ENCODE measurements at regions not wholly inside any gene's neighbourhood (a gene's known extent, or its start where the extent isn't known, plus 50 kb on each side); places are given as distances from the start of the nearest gene placed in this dataset.
A peak's percentile ranks its signal among the peaks of the same experiment; 100 is the strongest.

DNA sequence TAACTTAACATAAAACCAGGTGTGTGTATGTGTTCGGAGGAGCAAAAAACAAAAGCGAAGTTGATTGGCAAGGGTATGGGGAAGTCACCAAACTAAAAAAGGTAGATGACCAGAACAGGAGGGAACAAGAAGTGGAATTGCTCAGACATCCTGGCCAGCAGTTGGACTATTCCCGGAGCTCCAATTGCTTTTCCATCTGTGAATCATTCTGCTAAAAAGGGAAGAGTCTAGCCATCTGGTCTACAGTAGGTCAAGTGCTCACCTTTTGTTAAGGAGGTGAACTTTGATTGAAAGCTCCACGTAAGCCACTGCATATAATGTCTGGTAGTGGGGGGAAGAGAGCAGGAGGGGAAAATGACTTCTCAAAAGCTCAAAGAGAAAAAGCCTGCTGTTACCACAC, 50.0 kb upstream of the BET1 start:
- DNase-seq (ENCODE audit: low spot score in 2 of 2) (no peak), FAIRE-seq (no peak)

DNA sequence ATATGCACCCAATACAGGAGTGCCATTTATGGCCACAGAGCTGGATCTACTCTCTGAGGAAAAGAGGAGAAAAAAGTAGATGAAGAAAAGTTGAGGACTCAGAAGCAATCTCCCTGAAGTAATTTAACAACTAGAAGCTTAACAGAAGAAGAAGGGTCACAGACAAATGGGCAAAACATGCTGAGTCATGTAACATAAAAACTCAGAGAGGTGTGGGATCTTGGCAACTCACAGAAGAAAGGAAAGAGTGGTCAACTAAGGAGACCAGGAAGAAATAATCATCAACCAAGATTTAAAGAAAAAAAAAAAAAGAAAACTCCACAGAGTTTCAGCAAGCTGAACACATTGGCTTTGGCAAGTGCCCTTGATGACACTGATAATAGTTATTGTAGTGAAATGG, 51.8 kb upstream of the BET1 start:
- FAIRE-seq (no peak), DNase-seq (ENCODE audit: low spot score in 2 of 2) (no peak)

DNA sequence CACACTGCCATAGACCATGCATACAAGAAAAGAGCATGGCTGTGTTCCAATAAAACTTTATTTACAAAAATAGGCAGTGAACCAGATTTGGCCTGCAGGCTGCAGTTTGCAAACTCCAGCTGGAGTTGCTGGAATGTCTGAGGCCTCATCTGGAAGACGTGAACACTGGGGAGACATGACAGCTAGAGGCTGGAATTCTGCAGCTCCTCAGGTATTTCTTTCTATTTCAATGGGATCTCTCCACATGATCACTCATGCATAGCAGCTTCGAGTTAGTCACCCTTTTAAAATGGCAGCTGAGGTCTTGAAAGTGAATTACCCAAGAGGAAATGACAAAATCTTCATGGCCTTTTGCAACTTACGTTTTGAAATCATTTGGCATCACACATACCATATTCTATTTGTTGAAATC, 52.6 kb upstream of the BET1 start:
- DNase-seq (ENCODE audit: low spot score in 2 of 2) = no peak
- FAIRE-seq = no peak

DNA sequence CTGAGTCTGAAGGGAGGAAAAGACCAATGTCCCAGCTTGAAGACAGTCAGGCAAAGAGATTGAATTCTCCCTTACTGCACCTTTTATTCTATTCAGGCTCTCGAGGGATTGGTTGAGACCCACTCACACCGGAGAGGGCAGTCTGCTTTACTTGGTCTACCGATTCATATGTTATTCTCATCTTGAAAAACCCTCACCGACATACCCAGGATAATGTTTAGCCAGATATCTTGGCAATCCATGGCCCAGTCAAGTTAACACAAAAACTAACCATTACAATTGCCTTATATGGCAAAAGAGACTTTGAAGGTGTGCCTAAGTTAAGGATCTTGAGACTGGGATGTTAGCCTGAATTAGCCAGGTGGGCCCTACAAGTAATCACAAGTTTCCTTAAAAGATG, 53.8 kb upstream of the BET1 start:
- FAIRE-seq = no peak
- DNase-seq (ENCODE audit: low spot score in 2 of 2) = no peak

DNA sequence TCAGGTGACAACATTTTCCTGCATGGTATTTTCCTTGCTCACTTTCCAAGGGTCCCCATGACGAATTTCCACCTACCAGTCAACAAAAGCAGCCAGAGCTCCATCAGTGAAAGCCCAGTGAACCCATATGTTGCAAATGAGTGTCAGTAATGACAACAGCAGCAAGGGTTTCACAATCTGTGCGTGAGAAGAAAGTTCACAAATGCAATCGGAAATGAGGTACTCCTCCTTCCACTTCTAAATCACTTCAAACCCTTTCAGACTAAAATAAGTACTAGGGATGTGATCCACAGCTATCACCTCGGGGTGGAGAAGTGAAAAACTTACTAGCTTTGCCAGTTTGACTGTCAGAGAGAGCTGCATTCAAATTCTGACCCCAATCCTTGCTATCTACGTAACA, 55.6 kb upstream of the BET1 start:
- DNase-seq (ENCODE audit: low spot score in 2 of 2) = no peak
- no peak for FAIRE-seq

DNA sequence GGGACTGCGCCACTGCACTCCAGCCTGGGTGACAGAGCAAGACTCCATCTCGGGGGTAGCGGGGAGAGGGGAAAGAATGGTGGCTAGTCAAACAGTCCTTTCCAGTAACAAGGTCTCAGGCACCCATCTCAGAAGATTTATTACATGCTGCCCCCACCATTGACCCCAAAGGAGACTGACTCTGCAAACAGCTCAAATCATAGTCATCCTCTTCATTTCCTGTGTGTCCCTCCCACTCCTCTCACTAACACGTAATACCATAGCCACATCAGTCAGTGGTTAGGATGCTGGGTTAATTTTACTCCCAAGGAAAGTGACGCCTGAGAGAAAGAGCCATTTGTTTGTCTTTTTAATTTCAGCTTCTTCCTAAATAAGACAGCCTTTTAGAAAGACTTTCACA, 56.6 kb upstream of the BET1 start:
- no peak for FAIRE-seq
- DNase-seq (ENCODE audit: low spot score in 2 of 2) = no peak

DNA sequence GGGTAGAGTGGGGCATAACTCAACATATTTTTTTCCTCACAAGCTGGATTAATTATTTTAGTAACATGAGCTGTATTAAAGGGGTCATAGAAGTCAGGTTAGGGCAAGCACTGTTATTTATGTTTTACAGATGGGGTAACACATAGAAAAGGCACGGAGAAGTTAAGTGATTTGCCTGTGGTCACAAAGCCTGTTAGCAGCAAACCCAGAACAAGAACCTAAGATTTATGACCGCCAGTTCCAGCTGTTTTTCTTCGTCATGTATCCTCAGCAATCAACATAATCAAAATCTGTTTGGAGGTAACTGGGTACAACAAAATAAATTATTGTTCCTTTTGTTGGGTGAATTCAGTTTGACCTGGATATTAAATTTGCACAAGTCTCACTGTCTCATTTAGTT, 57.2 kb upstream of the BET1 start:
- FAIRE-seq = no peak

DNA sequence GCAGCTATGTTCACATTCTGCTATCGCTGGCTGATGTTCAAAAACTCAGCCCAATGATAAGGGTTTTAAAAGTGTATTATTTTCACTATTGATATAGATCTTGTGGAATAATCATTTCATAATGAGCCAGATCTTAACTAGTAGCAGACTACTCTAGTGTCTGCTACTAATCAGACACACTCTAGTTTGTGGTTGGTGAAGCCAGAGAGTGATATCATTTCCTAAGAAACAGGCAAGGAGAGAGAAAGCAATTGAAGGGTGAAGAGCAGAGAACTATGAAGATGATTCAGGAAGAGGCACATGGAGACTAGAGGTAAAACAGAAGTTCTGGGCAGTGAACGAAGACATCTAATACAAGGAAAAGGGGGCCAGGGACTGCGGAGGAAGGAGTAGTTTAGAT, 58.2 kb upstream of the BET1 start:
- no peak for DNase-seq (ENCODE audit: low spot score in 2 of 2)
- FAIRE-seq = no peak

More for the DNA sequence above, 57.2 kb upstream of the BET1 start:
- no peak for DNase-seq (ENCODE audit: low spot score in 2 of 2)

DNA sequence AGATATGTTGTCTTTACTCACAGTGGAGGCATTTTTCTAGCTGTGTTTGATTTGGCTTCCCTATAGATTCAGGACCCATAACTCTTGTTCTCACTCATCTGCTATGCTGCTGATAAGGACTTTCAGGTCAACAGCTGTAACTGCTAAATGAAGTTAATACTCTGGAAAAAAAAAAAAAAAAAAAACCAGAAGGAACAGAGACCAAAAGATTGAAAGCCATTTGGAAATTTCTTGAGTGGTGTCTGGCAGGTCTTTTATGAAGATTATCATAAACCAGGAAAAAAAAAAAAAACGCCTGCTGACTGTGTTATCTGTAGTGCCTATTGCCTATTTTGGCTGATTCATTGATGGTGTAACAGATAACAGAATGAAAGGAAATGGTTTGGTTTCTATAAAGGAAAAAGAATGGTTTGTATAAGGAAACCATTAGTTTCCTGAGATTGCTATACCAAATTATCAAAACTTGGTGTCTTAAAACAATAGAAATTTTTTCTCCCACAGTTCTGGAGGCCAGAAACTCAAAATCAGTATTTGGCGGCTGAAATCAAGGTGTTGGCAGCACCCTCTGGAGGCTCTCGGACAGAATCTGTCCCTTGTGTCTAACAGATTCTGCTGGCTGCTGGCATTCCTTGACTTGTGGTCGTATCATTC, 60.5 kb upstream of the BET1 start:
- DNase-seq (ENCODE audit: low spot score in 2 of 2) (no peak), FAIRE-seq (no peak)

DNA sequence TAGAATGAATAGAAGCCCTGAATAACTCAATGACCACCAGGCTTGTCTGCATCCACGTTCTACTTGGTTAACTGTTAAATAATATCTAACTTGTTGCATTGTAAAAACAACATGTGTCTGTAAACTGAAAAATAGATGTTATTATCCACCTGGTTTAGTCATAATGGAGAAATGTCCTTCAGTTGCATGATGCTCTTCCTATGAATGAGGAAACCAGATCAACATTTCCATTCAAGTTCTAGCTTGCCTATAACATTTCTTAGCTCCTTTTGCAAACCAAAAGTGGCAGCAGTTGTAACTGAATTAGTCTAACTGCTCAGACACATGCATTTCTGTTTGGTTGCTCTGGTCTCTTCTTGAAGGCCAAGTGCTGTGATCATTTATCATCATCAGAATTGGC, 62.9 kb upstream of the BET1 start:
- DNase-seq (ENCODE audit: low spot score in 2 of 2) (no peak), FAIRE-seq (no peak)

DNA sequence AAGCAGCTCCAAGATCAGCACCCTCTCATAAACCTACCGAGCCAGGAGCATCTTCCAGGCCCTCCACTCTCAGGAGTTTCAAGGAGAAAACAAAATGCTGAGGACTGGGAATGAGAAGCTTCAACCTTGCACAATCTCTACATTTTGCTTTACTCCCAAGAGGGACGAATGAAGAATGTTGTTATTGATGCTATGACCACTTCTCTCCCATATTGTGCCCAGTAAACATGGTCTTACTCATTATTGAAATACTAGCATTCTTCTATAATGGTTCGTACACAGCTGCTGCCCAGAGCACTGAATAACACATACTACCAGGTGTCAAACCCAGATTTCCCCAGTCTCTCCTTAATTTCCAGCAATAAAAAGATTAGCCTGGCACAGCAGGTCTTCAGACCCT, 63.4 kb upstream of the BET1 start:
- FAIRE-seq = no peak

DNA sequence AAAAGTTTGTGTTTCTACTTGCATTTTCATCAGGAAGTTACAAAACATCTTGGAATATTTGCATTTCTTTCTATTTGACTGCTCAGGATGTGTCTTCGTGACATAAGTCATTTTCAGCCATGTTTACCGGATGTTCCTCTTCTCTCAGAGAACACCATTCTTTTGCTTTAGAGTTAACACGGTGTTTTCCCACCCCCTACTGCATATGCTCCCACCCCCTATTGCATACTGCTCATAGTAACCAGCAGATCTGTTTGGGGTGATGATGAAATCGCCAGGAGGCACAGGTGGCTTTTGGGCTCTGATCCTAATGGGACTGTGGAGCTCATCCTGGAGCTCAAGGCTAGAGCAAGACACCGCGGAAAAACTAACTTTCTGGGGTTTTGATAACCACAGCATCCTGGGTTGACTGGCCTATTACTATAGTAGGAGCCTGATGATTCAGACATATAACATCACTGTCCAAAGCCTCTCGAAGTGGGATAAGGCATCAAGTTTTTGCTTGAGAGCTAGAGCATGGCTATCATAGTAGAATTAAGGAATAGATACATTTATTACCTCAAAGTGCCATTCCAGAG, 65.1 kb upstream of the BET1 start:
- DNase-seq (ENCODE audit: low spot score in 2 of 2) (no peak), FAIRE-seq (no peak)

More for the DNA sequence above, 63.4 kb upstream of the BET1 start:
- DNase-seq (ENCODE audit: low spot score in 2 of 2) = no peak

DNA sequence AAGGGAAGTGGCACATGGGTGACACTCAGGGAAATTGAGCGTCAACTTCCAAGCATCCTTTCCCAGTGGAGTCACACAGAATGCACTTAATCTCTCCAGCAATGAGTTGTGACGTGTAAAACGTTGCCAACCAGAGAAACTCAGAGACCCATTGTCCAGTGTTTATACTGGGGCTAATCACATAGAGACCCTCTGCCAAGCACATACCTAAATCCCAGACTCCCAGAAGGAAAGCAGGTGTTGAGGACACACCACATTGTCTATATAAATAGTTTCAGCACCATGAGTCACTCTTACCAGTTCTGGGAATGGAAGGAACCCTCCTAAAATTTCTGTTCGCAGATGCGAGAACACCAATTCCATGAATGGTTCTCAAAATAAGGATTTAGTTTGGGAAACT, 76.4 kb upstream of the BET1 start:
- FAIRE-seq = no peak
- DNase-seq (ENCODE audit: low spot score in 2 of 2) = no peak

DNA sequence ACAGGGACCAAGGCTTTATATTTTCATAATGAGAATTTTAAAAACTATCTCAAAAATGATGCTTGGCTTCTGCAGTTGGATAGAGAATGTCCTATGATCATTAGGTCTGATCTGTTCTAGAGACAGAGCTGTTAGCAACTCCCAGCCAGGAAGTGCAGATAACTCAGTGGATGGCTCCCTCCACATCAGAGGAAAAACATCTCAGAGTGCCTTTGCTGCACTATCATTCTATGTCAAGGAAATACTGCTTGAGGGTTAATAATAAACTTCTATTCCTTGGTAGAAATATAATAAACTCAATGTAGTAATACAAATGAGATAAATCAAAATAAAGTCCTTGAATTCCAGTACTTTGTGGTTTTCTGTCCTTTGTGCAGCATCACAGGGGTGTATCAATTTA, 78.0 kb upstream of the BET1 start:
- FAIRE-seq = no peak
- DNase-seq (ENCODE audit: low spot score in 2 of 2) = no peak

DNA sequence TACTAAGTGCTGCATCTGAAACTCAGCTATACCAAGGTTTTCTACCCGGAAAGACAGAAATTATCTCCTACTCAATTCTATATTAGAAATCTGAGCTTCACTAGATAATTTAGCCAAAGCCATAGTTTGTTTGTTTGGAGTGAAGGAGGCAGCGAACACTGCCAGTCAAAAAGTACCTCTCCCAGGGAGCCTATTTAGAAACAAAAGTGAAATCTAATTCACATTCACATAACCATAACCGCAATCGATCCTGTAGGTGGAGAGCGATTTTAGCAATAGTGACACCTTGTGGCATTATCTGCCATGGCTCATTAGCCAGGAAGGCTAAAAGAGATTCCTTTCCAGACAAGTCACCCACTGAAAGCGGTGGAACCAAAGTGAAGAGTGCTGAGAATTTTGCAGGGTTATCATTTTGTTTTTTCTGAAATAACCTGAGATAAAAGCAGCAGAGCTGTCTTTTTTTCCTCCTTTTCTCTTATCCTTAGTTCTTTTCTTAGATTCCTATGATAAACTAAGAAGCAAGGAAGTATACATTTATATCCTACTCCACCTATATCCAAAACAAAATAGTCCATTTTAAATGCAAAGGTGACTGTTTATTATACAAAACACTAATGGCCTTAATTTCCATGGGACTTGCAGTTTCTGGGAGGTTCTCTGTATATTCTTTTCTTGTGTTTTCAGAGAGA, 83.7 kb upstream of the BET1 start:
- peak; percentile 23 to 33 for DNase-seq (ENCODE audit: low spot score in 2 of 2)
- FAIRE-seq = no peak

DNA sequence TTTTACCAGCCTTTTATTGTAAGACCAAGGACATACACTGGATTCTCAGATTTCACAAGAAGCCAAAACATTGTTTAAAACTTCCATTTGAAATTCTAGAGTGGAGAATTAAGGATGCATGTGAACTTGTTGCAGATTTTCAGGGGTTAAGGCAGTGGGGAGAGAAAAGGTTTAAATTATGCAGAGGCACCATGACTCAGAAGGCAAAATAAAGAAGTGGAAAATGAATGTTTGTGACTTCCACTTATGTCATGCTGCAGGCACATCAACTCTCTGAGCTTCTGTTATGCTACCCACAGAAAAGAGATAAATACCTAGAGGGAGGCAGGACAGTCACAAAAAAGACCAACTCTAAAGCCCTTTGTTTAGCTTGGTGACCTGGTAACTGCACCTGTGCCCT, 84.4 kb upstream of the BET1 start:
- DNase-seq (ENCODE audit: low spot score in 2 of 2) (peak in 1 of 2 donors; percentile 2), FAIRE-seq (no peak)

DNA sequence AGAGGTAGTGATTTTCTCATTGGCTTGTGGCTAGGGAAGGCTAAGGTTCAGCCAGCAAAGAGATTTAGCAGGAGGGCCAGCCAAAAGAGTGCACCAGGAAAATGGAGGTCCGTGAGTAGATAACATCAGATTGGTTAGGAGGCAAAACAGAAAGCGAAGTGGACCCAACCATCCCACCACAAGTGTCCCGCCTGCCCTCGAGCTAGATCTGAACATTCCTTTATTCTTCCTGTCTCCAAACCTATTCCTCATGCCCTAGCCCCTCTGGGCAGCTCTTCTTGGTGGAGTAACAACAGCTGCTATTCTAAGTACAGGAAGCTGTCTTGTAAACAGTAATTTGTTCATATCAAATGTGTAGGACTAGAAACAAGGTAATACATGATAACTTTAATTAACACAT, 85.7 kb upstream of the BET1 start:
- DNase-seq (ENCODE audit: low spot score in 2 of 2) (no peak), FAIRE-seq (no peak)

DNA sequence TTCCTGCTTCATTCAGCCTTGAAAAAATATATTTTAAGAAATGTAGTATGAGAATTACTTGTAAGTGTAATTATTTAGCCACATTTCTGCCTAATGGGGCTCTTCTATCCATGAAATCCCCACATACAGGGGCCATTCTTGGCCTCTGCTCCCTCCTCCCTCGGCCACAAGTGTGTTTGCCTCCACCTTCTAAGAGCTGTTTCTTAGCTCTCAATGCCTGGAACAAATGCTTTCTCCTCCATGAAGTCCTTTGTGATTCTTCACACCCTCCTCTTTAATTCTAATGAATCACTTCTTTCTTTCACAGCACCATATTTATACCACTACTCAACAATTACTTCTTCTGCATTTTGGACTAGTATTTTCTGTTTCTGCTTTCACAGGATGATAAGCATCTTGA, 88.8 kb upstream of the BET1 start:
- no peak for FAIRE-seq
- DNase-seq (ENCODE audit: low spot score in 2 of 2) = no peak

DNA sequence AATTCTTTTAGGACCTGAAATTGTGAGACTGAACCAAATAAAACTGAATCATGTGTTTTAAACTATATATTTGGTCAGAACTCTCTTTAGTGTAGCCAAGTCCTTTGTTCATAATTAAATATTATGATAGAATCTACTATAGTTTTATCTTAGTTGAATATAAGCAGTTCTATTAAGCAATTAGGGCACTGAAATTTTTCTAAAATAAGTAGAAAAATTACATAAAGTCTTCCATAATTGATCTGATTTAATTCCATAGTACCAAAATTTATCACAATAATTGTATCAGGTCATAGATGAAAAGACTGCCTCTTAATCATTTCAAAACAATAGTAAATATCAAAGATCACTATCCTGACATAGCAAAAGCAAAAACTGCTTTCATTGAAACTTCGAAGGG, 90.1 kb upstream of the BET1 start:
- no peak for DNase-seq (ENCODE audit: low spot score in 2 of 2)
- no peak for FAIRE-seq

DNA sequence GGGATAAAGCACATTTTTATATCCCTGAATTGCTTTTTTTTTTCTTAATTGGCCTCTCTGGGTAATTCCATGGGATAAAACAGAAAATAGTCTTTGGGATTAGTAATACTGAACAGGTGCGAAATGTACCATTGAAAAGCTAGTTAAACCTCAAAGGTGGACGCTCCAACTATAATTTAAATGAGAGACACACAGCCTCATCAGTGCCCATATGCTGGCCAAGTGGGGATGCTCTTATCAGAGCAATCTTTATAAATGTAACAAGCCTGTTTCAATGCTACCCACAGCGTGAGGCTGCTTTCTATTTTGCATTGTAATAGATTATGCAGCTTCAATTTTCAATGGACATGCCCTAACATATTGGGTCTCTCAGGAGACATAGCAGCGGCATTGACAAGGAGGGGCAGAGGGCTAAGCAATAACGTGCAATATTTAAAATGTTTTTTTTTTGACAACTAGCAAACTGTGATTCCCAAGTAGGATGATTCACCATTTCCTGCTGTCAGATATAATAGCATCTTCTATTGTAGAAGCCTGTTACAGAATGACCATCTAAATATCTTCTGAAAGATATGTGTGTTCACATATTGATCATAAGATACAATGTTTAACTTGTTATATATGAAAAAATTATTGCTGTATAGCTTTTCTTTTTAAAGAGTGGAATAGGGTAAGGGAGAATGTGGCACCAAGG, 91.3 kb upstream of the BET1 start:
- DNase-seq (ENCODE audit: low spot score in 2 of 2) = no peak

DNA sequence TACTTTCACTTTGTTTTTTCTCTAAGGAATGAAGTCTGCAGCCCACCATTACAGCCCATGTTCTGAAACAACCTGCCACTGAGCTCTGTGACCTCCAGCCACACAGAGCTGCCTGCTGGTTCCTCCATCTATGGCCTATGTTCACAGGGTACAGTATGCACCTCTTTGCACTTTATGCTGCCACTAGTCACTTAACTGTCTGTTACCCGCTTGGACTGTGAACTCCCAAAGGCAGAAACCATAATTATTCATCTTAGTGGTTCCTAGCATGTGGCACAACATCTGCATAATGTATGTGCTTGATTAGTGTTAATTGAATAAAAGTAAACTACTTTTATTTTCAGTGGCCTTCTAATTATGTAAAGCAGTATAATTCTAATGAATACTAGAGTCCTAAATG, 95.5 kb upstream of the BET1 start:
- FAIRE-seq = no peak
- no peak for DNase-seq (ENCODE audit: low spot score in 2 of 2)

More for the DNA sequence above, 91.3 kb upstream of the BET1 start:
- FAIRE-seq = no peak
